ENCODE measurements at regions not wholly inside any gene's neighbourhood (a gene's known extent, or its start where the extent isn't known, plus 50 kb on each side); places are given as distances from the start of the nearest gene placed in this dataset.
A peak's percentile ranks its signal among the peaks of the same experiment; 100 is the strongest.

- Histone ChIP-seq H3K9me3 (no peaks in the 10 kb centered on the region), H3K36me3 (replicated peaks in 1 of 2; ENCODE audit: insufficient read depth in 1 of 2, low read depth in 2 of 2) (no peaks in the 10 kb centered on the region), H3K4me1 (no peaks in the 10 kb centered on the region), H3K27ac (no peak overlapping the region), H3K4me3 (no peak overlapping the region), H3K27me3 (no peaks in the 10 kb centered on the region)
- intact Hi-C loops (cut with DNase I), result no loop called here
- no peak for ATAC-seq
- TF ChIP-seq, protein P1, sequence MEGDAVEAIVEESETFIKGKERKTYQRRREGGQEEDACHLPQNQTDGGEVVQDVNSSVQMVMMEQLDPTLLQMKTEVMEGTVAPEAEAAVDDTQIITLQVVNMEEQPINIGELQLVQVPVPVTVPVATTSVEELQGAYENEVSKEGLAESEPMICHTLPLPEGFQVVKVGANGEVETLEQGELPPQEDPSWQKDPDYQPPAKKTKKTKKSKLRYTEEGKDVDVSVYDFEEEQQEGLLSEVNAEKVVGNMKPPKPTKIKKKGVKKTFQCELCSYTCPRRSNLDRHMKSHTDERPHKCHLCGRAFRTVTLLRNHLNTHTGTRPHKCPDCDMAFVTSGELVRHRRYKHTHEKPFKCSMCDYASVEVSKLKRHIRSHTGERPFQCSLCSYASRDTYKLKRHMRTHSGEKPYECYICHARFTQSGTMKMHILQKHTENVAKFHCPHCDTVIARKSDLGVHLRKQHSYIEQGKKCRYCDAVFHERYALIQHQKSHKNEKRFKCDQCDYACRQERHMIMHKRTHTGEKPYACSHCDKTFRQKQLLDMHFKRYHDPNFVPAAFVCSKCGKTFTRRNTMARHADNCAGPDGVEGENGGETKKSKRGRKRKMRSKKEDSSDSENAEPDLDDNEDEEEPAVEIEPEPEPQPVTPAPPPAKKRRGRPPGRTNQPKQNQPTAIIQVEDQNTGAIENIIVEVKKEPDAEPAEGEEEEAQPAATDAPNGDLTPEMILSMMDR (IDR thresholded peaks at IDR 0.05), result no peak
- WGBS, 2 donors, result 47% methylated on average over 8 of the region's 8 CpGs
- no peak for DNase-seq
These were observed 211.1 kb upstream of the IGFBP3 start for GRCh38 chr7:46131916-46132795.

DNA sequence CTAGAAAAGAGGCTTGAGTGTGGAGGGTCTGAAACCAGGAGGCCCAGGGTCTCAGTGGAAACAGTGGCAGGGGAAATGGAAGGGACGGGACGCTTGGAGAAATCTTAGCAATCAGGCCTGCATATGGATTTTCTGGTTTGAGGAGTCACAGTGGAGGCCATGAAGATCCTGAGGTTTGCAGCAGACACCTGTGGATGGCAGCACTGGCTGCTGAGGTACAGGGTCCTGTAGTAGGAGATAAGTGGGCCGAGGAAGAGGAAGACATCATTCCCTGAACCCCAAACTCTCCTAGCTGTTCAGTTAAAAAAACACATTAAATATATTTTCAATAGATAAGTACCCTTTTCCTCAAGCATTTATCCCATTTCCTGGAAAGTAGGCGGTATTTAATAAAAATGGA, 208.8 kb upstream of the IGFBP3 start:
- WGBS, 2 donors, result 64 to 65% methylated on average over 4 of the region's 4 CpGs
- TF ChIP-seq, protein P1 (IDR thresholded peaks at IDR 0.05), result peak in 2 of 7 experiments; percentile 41 to 42
- TF ChIP-seq POLR2A (IDR thresholded peaks at IDR 0.05), result no peak

DNA sequence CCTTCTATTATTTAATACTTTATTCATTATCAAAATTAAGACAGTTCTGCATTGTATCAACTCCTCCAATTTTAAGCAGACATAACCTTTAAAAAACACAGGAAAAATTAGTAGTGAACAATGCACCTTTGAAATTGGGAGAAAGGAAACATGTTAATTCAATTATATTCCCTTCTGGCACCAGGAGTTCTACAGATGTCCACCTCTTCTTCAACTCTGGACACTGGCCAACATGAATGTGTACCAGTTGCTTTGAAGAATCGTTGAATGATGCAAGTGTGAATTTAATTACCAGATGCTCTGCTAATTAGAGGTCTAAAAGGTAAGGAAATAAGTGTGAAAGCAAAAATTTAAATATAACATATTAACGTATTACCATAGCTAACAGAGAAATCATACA, 206.7 kb upstream of the IGFBP3 start:
- ATAC-seq, result no peak
- no peaks in the 10 kb centered on the region for H3K4me1 ChIP-seq
- no peak overlapping the region for H3K4me3 ChIP-seq
- H3K27ac ChIP-seq, result no peak overlapping the region
- H3K36me3 ChIP-seq (replicated peaks in 1 of 2; ENCODE audit: insufficient read depth in 1 of 2, low read depth in 2 of 2), result no peaks in the 10 kb centered on the region
- no peak for DNase-seq
- WGBS, 2 donors, result 55 to 67% methylated on average over 2 of the region's 2 CpGs
- H3K9me3 ChIP-seq, result no peaks in the 10 kb centered on the region
- TF ChIP-seq POLR2A (IDR thresholded peaks at IDR 0.05), result no peak
- TF ChIP-seq, protein P1 (IDR thresholded peaks at IDR 0.05), result no peak
- H3K27me3 ChIP-seq, result no peaks in the 10 kb centered on the region
- intact Hi-C loops (cut with DNase I), result no loop called here

More for the DNA sequence above, 208.8 kb upstream of the IGFBP3 start:
- Histone ChIP-seq H3K36me3 (replicated peaks in 1 of 2; ENCODE audit: insufficient read depth in 1 of 2, low read depth in 2 of 2) (no peaks in the 10 kb centered on the region), H3K4me1 (no peaks in the 10 kb centered on the region), H3K27me3 (no peaks in the 10 kb centered on the region), H3K4me3 (no peak overlapping the region), H3K9me3 (no peaks in the 10 kb centered on the region), H3K27ac (no peak overlapping the region)
- ATAC-seq, result no peak
- intact Hi-C loops (cut with DNase I), result no loop called here
- DNase-seq, result peak in 1 of 4 donors; percentile 46

DNA sequence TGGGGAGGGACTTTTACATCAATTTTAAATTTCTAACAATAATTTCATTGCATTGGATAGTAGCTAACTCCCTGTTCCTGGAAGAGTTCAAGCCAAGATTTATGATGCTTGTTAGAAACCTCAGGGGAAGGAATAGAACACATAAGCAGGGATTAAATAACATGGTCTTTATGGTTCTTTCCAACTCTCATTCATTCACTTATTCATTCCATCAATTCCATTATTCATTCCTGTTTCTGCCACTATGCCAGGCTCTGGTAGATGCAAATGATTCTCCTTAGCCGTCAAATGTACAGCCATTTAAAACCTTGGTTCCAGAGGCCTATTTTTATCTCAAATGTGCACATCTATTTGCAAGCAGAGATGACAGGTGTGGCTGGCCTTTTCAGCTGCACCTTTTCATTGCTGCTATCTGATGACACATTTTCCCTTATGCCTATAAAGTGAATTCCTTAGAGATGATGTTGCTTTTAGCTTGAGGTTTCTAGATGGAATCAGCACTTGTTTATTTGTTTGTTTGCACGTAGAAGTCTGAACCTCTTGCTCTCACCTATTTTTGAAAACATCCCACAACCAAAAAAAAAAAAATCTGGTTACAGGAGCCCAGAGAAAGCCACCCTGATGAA, 205.7 kb upstream of the IGFBP3 start:
- no peak for TF ChIP-seq POLR2A (IDR thresholded peaks at IDR 0.05)
- TF ChIP-seq, protein P1 (IDR thresholded peaks at IDR 0.05), result no peak
- 56 to 62% methylated on average over 2 of the region's 2 CpGs for WGBS, 2 donors
- Histone ChIP-seq H3K4me3 (no peak overlapping the region), H3K4me1 (no peaks in the 10 kb centered on the region), H3K36me3 (replicated peaks in 1 of 2; ENCODE audit: insufficient read depth in 1 of 2, low read depth in 2 of 2) (no peaks in the 10 kb centered on the region), H3K27me3 (no peaks in the 10 kb centered on the region), H3K27ac (no peak overlapping the region), H3K9me3 (no peaks in the 10 kb centered on the region)
- ATAC-seq (no peak), DNase-seq (no peak)
- intact Hi-C loops (cut with DNase I), result no loop called here
